Smooth muscle cell (in vitro differentiated cells): ENCODE measurements at regions not wholly inside any gene's neighbourhood (a gene's known extent, or its start where the extent isn't known, plus 50 kb on each side); places are given as distances from the start of the nearest gene placed in this dataset.

Source experiments
- DNase-seq: peaks from one replicate; lab custom pipeline; 2025; ENCODE audit not compliant: unreplicated experiment; lab: John Stamatoyannopoulos, UW
- H2AFZ ChIP-seq: fragments of 200-600 bp; sonication (generic); 2 replicates; pipeline ENCODE4 v1.6.0; 2016; ENCODE audit warnings: antibody characterized with exemption, low read depth, mild to moderate bottlenecking
- H3F3A ChIP-seq: fragments of 200-600 bp; sonication (generic); 2 replicates; pipeline ENCODE4 v1.6.0; 2017; ENCODE audit warnings: antibody characterized with exemption, low read depth
- H3K27ac ChIP-seq: fragments of 200-600 bp; sonication (generic); 2 replicates; pipeline ENCODE4 v1.5.1; 2016; ENCODE audit warnings: low read depth, mild to moderate bottlenecking
- H3K27me3 ChIP-seq: fragments of 200-600 bp; sonication (generic); 2 replicates; pipeline ENCODE4 v1.6.1; 2016; ENCODE audit warnings: low read depth, mild to moderate bottlenecking
- H3K36me3 ChIP-seq: fragments of 200-600 bp; sonication (generic); 2 replicates; pipeline ENCODE4 v1.5.1; 2016; ENCODE audit warnings: low read depth
- H3K4me1 ChIP-seq: fragments of 200-600 bp; sonication (generic); 2 replicates; pipeline ENCODE4 v1.5.1; 2016; ENCODE audit warnings: low read depth
- H3K4me2 ChIP-seq: fragments of 200-600 bp; sonication (generic); 2 replicates; pipeline ENCODE4 v1.6.0; 2016; ENCODE audit warnings: mild to moderate bottlenecking
- H3K4me3 ChIP-seq: fragments of 200-600 bp; sonication (generic); 2 replicates; pipeline ENCODE4 v1.5.1; 2016; ENCODE audit warnings: mild to moderate bottlenecking
- H3K79me2 ChIP-seq: fragments of 200-600 bp; sonication (generic); 2 replicates; pipeline ENCODE4 v1.6.0; 2016; ENCODE audit warnings: low read depth, mild to moderate bottlenecking
- H3K9ac ChIP-seq: fragments of 200-600 bp; sonication (generic); 2 replicates; pipeline ENCODE4 v1.6.0; 2016; ENCODE audit warnings: low read depth
- H3K9me3 ChIP-seq: fragments of 200-600 bp; sonication (generic); replicated peaks from 2 replicates; pipeline ENCODE4 v1.5.1; 2016; ENCODE audit warnings: low read depth
- H4K20me1 ChIP-seq: fragments of 200-600 bp; sonication (generic); 2 replicates; pipeline ENCODE4 v1.6.0; 2016; ENCODE audit warnings: low read depth
- WGBS: methylation state at CpG from one replicate; pipeline ENCODE4 v1.1.7; 2016; ENCODE audit warnings: low lambda C conversion rate; 5-methylcytosine and 5-hydroxymethylcytosine counted together
- TF ChIP-seq, protein P1 (sequence below): fragments of 200-600 bp; sonication (generic); IDR thresholded peaks from 2 replicates; pipeline ENCODE4 v1.5.1; 2017; ENCODE audit warnings: borderline replicate concordance, mild to moderate bottlenecking, antibody characterized with exemption; ENCODE audit not compliant: insufficient read depth, poor library complexity, severe bottlenecking

DNA sequence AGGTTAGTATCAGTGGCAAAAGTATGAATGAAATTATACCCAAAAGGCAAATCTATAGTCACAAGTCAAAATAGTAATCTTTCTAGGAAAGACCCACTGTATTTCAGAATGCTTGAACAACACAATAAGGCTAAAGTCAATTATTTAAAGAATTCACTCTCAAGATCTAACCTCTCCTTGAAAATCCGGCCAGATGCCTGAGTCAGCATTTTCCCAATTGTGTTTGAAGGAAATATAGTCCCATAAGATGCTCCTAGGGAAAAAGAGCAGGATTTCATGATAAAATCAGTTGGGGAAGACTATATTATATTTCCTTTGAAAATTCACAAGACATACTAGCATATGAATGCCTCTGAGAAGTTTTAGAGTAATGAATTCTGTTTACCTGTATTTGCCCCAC lies 1075.0 kb downstream of the GRM8 start:
- no peaks in the 10 kb centered on the region for H3K79me2 ChIP-seq
- 82% methylated on average over 1 of the region's 1 CpG for WGBS

DNA sequence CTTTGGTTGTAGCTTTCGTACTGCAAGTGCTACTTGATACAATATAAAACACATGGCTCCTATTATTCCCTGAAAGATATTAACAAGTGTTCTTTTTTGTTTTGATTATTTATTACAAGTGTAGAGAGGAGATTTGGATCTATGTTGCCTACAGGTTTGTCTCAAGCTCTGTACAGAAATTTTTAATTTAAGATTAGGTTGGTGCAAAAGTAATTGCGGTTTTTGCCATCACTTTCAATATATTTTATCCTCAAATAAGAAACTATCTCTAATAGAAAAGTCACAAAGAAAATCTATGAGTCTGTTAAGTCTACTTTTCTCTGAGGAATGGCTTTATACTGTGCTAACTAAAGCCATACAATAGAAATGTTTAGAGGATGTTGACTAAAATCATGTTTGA lies 1086.1 kb downstream of the GRM8 start:
- H3K36me3 ChIP-seq = no peaks in the 10 kb centered on the region
- H3F3A ChIP-seq = no peaks in the 10 kb centered on the region
- no peak for DNase-seq
- H3K27ac ChIP-seq = no peak overlapping the region
- H3K4me3 ChIP-seq = no peak overlapping the region
- no peaks in the 10 kb centered on the region for H4K20me1 ChIP-seq
- H3K79me2 ChIP-seq = no peaks in the 10 kb centered on the region
- H3K9ac ChIP-seq = no peak overlapping the region
- H2AFZ ChIP-seq = no peak overlapping the region
- no peak overlapping the region for H3K4me2 ChIP-seq
- no peaks in the 10 kb centered on the region for H3K4me1 ChIP-seq
- no peaks in the 10 kb centered on the region for H3K9me3 ChIP-seq
- 89% methylated on average over 2 of the region's 2 CpGs for WGBS
- no peaks in the 10 kb centered on the region for H3K27me3 ChIP-seq
- TF ChIP-seq, protein P1, sequence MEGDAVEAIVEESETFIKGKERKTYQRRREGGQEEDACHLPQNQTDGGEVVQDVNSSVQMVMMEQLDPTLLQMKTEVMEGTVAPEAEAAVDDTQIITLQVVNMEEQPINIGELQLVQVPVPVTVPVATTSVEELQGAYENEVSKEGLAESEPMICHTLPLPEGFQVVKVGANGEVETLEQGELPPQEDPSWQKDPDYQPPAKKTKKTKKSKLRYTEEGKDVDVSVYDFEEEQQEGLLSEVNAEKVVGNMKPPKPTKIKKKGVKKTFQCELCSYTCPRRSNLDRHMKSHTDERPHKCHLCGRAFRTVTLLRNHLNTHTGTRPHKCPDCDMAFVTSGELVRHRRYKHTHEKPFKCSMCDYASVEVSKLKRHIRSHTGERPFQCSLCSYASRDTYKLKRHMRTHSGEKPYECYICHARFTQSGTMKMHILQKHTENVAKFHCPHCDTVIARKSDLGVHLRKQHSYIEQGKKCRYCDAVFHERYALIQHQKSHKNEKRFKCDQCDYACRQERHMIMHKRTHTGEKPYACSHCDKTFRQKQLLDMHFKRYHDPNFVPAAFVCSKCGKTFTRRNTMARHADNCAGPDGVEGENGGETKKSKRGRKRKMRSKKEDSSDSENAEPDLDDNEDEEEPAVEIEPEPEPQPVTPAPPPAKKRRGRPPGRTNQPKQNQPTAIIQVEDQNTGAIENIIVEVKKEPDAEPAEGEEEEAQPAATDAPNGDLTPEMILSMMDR = no peak

More for the DNA sequence above, 1075.0 kb downstream of the GRM8 start:
- Histone ChIP-seq H3K4me1 (no peaks in the 10 kb centered on the region), H3K9ac (no peak overlapping the region), H3K4me3 (no peak overlapping the region), H3K36me3 (no peaks in the 10 kb centered on the region), H4K20me1 (no peaks in the 10 kb centered on the region), H3K9me3 (no peaks in the 10 kb centered on the region), H3F3A (no peaks in the 10 kb centered on the region), H2AFZ (no peak overlapping the region), H3K27ac (no peak overlapping the region), H3K4me2 (no peak overlapping the region), H3K27me3 (no peaks in the 10 kb centered on the region)
- no peak for DNase-seq
- TF ChIP-seq, protein P1 = no peak

DNA sequence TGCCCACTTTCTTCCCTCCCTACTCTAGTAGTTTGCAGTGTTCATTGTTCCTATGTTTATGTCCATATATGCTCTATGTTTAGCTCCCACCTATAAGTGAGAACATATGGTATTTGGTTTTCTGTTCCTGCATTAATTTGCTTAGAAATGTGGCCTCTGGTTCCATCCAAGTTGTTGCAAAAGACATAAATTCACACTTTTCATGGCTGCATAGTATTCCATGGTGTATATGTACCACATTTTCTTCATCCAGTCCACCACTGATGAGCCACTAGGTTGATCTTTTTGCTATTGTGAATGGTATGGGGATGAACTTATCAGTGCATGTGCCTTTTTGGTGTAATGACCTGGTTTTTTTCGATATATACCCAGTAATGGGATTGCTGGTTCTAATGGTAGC lies 1089.1 kb downstream of the GRM8 start:
- H3K4me1 ChIP-seq = no peaks in the 10 kb centered on the region
- H3K9me3 ChIP-seq = no peaks in the 10 kb centered on the region
- 84% methylated on average over 1 of the region's 1 CpG for WGBS
- H3K27me3 ChIP-seq = no peaks in the 10 kb centered on the region
- H2AFZ ChIP-seq = no peak overlapping the region
- no peak overlapping the region for H3K4me3 ChIP-seq
- no peak overlapping the region for H3K27ac ChIP-seq
- DNase-seq = no peak
- H3K9ac ChIP-seq = no peak overlapping the region
- H3K79me2 ChIP-seq = no peaks in the 10 kb centered on the region
- TF ChIP-seq, protein P1 = no peak
- H3F3A ChIP-seq = no peaks in the 10 kb centered on the region
- no peaks in the 10 kb centered on the region for H3K36me3 ChIP-seq
- no peak overlapping the region for H3K4me2 ChIP-seq
- no peaks in the 10 kb centered on the region for H4K20me1 ChIP-seq

DNA sequence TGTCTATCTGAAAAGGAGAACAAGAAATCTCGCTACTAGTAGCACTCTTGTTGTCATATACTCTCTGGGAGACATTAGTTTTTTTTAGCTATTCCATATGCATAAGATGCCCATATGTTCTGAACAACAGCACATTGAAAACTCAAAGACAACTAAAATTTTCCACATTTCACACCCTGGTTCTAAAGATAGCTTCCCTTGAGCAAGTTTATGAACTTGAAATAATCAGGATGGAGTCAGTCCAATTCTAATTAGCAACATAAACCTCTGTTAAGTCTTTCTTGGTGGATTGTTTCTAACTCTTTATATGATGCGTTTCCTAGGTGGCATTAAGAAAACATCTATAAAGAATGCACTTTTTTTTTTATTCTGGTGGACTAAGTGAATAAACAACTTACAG lies 1095.3 kb downstream of the GRM8 start:
- H3K9me3 ChIP-seq = no peaks in the 10 kb centered on the region
- DNase-seq = no peak
- WGBS = 97% methylated on average over 2 of the region's 2 CpGs
- TF ChIP-seq, protein P1 = no peak
- H3K4me1 ChIP-seq = no peaks in the 10 kb centered on the region
- H3K27ac ChIP-seq = no peak overlapping the region
- no peaks in the 10 kb centered on the region for H3K36me3 ChIP-seq
- no peak overlapping the region for H2AFZ ChIP-seq
- no peaks in the 10 kb centered on the region for H3K27me3 ChIP-seq
- H3K4me3 ChIP-seq = no peak overlapping the region
- no peak overlapping the region for H3K9ac ChIP-seq
- H3K79me2 ChIP-seq = no peaks in the 10 kb centered on the region
- no peaks in the 10 kb centered on the region for H4K20me1 ChIP-seq
- no peaks in the 10 kb centered on the region for H3F3A ChIP-seq
- no peak overlapping the region for H3K4me2 ChIP-seq
